LNCaP clone FGC (cell line): ENCODE measurements at regions not wholly inside any gene's neighbourhood (a gene's known extent, or its start where the extent isn't known, plus 50 kb on each side); places are given as distances from the start of the nearest gene placed in this dataset.
A peak's percentile ranks its signal among the peaks of the same experiment; 100 is the strongest.

Experiments
- DNase-seq: peaks from one replicate; pipeline ENCODE4 v3.0.0-alpha.2; 2011; ENCODE audit warnings: low read depth
- H3K4me3 ChIP-seq: 2 replicates; pipeline ENCODE4 v1.5.1; 2011; ENCODE audit warnings: mild to moderate bottlenecking, low read depth, low read length, control low read depth
- TF ChIP-seq, protein P1 (sequence below): IDR thresholded peaks from 2 replicates; pipeline ENCODE4 v1.5.1; 2012; ENCODE audit warnings: mild to moderate bottlenecking; ENCODE audit not compliant: control insufficient read depth, insufficient read depth; ENCODE audit errors: extremely low read depth

DNA sequence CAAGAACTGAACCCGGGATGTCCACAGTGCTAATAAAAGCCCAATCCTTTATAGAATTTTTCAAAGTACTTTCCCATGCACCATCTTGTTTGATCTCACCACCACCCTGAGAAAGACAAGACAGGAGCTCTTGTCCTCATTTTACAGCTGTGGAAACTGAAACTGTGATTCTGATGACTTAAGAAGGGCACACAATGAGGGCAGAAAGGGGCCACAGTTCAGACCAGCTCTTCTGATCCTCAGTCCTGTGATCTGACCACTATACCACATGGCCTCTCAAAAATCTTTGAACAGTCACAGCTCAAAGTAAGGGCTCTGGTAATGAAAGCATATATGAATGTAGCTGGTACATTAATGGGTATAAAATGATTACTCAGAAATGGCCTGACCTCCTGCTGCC is 127.3 kb upstream of the CPEB2 start:
- TF ChIP-seq, protein P1, sequence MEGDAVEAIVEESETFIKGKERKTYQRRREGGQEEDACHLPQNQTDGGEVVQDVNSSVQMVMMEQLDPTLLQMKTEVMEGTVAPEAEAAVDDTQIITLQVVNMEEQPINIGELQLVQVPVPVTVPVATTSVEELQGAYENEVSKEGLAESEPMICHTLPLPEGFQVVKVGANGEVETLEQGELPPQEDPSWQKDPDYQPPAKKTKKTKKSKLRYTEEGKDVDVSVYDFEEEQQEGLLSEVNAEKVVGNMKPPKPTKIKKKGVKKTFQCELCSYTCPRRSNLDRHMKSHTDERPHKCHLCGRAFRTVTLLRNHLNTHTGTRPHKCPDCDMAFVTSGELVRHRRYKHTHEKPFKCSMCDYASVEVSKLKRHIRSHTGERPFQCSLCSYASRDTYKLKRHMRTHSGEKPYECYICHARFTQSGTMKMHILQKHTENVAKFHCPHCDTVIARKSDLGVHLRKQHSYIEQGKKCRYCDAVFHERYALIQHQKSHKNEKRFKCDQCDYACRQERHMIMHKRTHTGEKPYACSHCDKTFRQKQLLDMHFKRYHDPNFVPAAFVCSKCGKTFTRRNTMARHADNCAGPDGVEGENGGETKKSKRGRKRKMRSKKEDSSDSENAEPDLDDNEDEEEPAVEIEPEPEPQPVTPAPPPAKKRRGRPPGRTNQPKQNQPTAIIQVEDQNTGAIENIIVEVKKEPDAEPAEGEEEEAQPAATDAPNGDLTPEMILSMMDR, result no peak
- no peak overlapping the region for H3K4me3 ChIP-seq
- DNase-seq, result no peak

DNA sequence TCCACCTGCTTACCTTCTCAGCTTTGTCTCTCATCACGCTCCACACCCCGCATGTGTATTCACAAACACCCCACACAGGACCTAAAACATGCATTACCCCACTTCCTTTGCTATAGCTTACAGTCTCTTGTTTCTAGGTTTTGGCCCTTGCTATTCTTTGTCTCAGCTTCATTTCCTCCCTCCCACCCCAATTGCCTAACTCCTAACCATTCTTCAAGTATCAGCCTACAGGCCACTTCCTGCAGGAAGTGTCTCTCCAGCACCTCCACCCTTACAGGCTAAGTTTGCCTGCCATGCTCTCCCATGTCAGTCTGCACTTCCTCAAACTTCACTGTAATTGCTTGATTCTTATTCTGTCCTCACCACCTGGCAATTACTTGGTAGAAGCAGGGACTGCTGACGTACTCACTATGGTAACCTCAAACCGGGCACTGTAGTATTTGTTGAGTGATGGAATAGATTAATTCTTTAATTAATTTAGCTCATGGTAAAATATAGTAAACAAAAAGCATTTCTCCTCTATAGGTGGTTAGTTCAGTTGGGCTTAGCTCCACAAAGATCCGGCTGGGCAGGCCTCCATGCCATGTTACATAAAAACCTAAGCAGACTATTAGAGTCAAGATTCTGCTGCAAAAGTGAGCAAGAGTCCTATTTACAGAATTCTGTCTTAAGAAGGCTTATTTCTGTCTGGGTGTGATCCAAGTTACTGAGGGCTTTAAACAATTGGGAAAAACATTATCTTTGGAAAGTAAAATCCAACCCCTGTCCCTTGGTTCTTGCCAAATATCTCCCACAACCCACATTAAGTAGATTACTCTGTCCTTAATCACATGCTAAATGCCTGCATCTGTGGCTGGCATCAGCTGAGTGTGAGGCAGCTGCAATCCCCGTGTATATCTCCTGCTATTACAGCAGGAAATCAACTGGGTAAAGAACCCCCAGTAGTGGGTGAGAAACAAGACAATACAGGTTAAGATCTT is 124.7 kb upstream of the CPEB2 start:
- no peak overlapping the region for H3K4me3 ChIP-seq
- DNase-seq, result no peak
- TF ChIP-seq, protein P1, result no peak

DNA sequence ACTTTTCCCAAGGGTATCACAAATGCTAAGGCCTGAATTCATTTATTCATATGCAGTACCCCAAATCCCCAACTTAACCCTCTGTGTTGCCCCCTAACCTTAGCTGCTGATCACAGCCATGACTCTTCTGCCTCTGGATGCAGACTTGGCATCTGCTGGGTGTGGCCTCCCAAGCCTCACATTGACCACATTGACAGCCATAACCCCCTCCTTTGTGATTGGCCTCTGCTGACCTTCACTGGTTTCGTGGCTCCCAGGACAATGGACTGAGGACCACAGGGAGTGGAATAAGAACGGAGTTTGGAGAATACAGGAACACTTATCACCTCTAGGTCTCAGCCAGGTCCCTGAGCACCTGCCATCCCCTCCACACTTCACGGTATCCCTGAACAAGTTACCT is 123.6 kb upstream of the CPEB2 start:
- TF ChIP-seq, protein P1, result no peak
- DNase-seq, result no peak
- no peak overlapping the region for H3K4me3 ChIP-seq

DNA sequence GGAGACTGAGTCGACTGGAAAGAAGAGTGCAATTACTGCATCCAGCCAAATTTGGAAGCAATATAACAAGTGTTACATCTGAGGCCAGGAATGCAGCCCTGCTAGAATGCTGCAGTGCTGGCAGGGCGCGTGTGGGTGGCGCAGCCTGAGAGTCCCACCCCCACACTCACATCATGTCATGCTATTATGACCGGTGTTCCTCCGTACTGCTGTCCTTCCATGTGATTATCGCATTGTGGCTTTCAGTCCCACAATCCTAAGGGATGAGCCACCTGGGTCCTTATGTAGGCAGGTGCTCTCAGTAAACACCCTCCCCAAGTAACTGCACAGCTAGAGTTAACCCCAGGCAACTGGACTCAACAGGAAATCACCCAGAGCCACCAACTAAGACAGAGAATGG is 122.6 kb upstream of the CPEB2 start:
- no peak overlapping the region for H3K4me3 ChIP-seq
- no peak for DNase-seq
- TF ChIP-seq, protein P1, result no peak

DNA sequence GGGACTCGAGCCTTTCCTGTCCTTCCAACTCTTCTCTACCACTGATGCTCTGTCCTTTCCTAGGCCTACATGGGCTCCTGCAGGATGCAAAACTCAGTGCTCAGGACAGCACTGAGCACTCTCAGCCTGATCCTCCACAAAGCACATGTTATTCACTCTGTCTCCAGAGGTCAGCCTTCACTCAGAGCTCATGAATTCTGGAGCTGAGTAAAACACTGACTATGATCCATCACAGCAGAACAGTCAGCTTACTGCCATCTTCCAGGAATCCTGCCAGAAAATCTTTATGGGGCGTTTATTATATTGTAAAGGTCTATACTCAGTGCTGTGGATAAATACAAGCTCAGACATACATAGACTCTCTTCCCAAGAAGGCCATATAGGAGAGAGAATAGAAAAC is 121.5 kb upstream of the CPEB2 start:
- no peak overlapping the region for H3K4me3 ChIP-seq
- DNase-seq, result peak; percentile 57
- TF ChIP-seq, protein P1, result peak; percentile 56

DNA sequence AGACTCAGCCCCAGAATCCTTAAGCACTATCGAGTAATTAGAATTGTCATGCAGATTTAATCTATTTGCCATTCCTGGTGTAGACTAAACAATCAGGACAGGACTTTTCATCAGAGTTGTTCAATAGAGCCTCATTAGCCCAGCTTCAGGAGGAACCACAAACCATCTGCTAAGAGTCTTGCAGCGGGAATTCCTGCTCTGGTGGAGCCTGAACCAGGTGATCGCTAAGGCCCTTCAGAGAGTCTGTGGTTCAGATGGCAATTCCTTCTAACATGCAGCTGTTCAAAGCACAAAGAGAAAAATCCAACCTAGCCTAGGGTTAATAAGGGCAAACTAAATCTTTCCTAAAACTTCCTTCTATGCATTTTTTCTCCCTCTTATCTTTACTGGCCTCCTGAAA is 119.1 kb upstream of the CPEB2 start:
- TF ChIP-seq, protein P1, result no peak
- DNase-seq, result no peak
- no peak overlapping the region for H3K4me3 ChIP-seq
